ENCODE measurements at regions not wholly inside any gene's neighbourhood (a gene's known extent, or its start where the extent isn't known, plus 50 kb on each side); places are given as distances from the start of the nearest gene placed in this dataset.

DNA sequence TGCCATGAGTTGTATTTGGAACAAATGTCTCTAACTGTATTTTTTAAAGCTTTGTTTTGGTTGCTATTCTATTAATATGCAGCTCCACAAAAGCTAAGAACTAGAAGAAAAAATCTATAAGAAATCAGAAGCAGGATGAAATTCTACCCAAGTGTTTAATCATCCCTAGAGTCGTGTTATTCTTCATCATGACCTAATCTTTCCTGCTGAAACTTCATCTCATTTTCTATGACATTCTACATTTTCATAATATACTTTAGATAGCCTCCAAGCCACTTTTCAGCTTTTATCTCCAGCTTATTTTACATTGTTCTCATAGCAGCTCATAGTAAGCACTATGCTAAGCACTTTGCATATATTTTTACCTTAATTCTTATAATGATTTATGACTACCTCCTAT lies 302.8 kb downstream of the FOXO1 start:
- 4% methylated on average over 1 of the region's 1 CpG for WGBS (ENCODE audit: insufficient coverage, insufficient replicate concordance, low lambda C conversion rate, missing lambda C conversion rate)
- Histone ChIP-seq H3K36me3 (ENCODE audit: control insufficient read depth in 2 of 2, insufficient read depth in 2 of 2, low read length in 1 of 2) (no peaks in the 10 kb centered on the region), H3K4me1 (ENCODE audit: control insufficient read depth, insufficient read depth, low read length) (no peaks in the 10 kb centered on the region), H3K27ac (ENCODE audit: control insufficient read depth, insufficient read depth) (no peak overlapping the region), H3K27me3 (replicated peaks in 1 of 2; ENCODE audit: control insufficient read depth in 2 of 2, insufficient read depth in 2 of 2, low read length in 1 of 2) (no peaks in the 10 kb centered on the region), H3K9me3 (replicated peaks; ENCODE audit: control insufficient read depth, insufficient read depth, low read length) (no peaks in the 10 kb centered on the region; the same call in 2 of the 3 replicates), H3K4me3 (no peak overlapping the region), H4K20me1 (ENCODE audit: control insufficient read depth, insufficient read depth) (no peaks in the 10 kb centered on the region), H3K79me2 (ENCODE audit: control insufficient read depth, insufficient read depth, low read length) (no peaks in the 10 kb centered on the region), H3K9ac (ENCODE audit: control insufficient read depth, insufficient read depth, low read length) (no peak overlapping the region), H2AFZ (ENCODE audit: control insufficient read depth, low read depth, low read length) (no peak overlapping the region), H3K4me2 (ENCODE audit: control insufficient read depth, insufficient read depth) (no peak overlapping the region)
- BruUV-seq (replicated peaks) = no TSS peak
- ChIA-PET SMC1A (ENCODE audit: uncharacterized antibody, unreplicated experiment) (interaction anchor here (0.6 to 1.1 kb wide), 3 partner anchors 12 to 45 kb away, joined by 3 read pairs; no protein-coding TSS in a partner anchor), CTCF (no interaction called here), POLR2A (no interaction called here), RAD21 (ENCODE audit: unreplicated experiment) (no interaction called here)
- TF ChIP-seq NFIC (IDR thresholded peaks at IDR 0.05; ENCODE audit: low read depth, low read length) (no peak), SMARCA5 (IDR thresholded peaks at IDR 0.05) (no peak), BMI1 (IDR thresholded peaks at IDR 0.05; ENCODE audit: borderline replicate concordance) (no peak), POLR2AphosphoS2 (IDR thresholded peaks at IDR 0.05; ENCODE audit: low read depth, low read length) (no peak), ZNF217 (IDR thresholded peaks at IDR 0.05) (no peak), RCOR1 (conservative IDR thresholded peaks at IDR 0.05; ENCODE audit: low read depth, low read length) (no peak), SRF (IDR thresholded peaks at IDR 0.05; ENCODE audit: low read depth in 2 of 2, low read length in 2 of 2) (no peak), STAT3 (IDR thresholded peaks at IDR 0.05; ENCODE audit: low read depth, low read length) (no peak), RBBP5 (conservative IDR thresholded peaks at IDR 0.05) (no peak), RAD21 (IDR thresholded peaks at IDR 0.05; ENCODE audit: insufficient read depth, low read depth, low read length) (no peak), HDAC6 (IDR thresholded peaks at IDR 0.05; ENCODE audit: unreplicated experiment) (no peak)
- TF ChIP-seq, protein P1, sequence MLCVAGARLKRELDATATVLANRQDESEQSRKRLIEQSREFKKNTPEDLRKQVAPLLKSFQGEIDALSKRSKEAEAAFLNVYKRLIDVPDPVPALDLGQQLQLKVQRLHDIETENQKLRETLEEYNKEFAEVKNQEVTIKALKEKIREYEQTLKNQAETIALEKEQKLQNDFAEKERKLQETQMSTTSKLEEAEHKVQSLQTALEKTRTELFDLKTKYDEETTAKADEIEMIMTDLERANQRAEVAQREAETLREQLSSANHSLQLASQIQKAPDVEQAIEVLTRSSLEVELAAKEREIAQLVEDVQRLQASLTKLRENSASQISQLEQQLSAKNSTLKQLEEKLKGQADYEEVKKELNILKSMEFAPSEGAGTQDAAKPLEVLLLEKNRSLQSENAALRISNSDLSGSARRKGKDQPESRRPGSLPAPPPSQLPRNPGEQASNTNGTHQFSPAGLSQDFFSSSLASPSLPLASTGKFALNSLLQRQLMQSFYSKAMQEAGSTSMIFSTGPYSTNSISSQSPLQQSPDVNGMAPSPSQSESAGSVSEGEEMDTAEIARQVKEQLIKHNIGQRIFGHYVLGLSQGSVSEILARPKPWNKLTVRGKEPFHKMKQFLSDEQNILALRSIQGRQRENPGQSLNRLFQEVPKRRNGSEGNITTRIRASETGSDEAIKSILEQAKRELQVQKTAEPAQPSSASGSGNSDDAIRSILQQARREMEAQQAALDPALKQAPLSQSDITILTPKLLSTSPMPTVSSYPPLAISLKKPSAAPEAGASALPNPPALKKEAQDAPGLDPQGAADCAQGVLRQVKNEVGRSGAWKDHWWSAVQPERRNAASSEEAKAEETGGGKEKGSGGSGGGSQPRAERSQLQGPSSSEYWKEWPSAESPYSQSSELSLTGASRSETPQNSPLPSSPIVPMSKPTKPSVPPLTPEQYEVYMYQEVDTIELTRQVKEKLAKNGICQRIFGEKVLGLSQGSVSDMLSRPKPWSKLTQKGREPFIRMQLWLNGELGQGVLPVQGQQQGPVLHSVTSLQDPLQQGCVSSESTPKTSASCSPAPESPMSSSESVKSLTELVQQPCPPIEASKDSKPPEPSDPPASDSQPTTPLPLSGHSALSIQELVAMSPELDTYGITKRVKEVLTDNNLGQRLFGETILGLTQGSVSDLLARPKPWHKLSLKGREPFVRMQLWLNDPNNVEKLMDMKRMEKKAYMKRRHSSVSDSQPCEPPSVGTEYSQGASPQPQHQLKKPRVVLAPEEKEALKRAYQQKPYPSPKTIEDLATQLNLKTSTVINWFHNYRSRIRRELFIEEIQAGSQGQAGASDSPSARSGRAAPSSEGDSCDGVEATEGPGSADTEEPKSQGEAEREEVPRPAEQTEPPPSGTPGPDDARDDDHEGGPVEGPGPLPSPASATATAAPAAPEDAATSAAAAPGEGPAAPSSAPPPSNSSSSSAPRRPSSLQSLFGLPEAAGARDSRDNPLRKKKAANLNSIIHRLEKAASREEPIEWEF (IDR thresholded peaks at IDR 0.05; ENCODE audit: insufficient replicate concordance, low read depth, low read length) = no peak
- TF ChIP-seq, protein P2, sequence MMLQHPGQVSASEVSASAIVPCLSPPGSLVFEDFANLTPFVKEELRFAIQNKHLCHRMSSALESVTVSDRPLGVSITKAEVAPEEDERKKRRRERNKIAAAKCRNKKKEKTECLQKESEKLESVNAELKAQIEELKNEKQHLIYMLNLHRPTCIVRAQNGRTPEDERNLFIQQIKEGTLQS (IDR thresholded peaks at IDR 0.05; ENCODE audit: borderline replicate concordance, extremely low read depth, low read depth, low read length) = no peak
- TF ChIP-seq, protein P3, sequence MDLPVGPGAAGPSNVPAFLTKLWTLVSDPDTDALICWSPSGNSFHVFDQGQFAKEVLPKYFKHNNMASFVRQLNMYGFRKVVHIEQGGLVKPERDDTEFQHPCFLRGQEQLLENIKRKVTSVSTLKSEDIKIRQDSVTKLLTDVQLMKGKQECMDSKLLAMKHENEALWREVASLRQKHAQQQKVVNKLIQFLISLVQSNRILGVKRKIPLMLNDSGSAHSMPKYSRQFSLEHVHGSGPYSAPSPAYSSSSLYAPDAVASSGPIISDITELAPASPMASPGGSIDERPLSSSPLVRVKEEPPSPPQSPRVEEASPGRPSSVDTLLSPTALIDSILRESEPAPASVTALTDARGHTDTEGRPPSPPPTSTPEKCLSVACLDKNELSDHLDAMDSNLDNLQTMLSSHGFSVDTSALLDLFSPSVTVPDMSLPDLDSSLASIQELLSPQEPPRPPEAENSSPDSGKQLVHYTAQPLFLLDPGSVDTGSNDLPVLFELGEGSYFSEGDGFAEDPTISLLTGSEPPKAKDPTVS (IDR thresholded peaks at IDR 0.05; ENCODE audit: low read depth, low read length) = no peak
- TF ChIP-seq, protein P4, sequence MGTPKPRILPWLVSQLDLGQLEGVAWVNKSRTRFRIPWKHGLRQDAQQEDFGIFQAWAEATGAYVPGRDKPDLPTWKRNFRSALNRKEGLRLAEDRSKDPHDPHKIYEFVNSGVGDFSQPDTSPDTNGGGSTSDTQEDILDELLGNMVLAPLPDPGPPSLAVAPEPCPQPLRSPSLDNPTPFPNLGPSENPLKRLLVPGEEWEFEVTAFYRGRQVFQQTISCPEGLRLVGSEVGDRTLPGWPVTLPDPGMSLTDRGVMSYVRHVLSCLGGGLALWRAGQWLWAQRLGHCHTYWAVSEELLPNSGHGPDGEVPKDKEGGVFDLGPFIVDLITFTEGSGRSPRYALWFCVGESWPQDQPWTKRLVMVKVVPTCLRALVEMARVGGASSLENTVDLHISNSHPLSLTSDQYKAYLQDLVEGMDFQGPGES (IDR thresholded peaks at IDR 0.05) = no peak
- no peak for DNase-seq (ENCODE audit: low read depth, low spot score)
- FAIRE-seq = no peak
- intact Hi-C loops (cut with micrococcal nuclease; ENCODE audit: unreplicated experiment) (no loop called here), in situ Hi-C loops (cut with MboI) (no loop called here)
- no peak for ATAC-seq
